H9 (cell line): ENCODE measurements at regions not wholly inside any gene's neighbourhood (a gene's known extent, or its start where the extent isn't known, plus 50 kb on each side); places are given as distances from the start of the nearest gene placed in this dataset.

Experiments used
- DNase-seq: peaks from one replicate; pipeline ENCODE4 v3.0.0-alpha.2; 2017
- H2AFZ ChIP-seq: one replicate; pipeline ENCODE4 v1.6.1; 2013; ENCODE audit warnings: mild to moderate bottlenecking, low read length, control low read depth, moderate library complexity
- H2AK5ac ChIP-seq: 2 replicates; pipeline ENCODE4 v1.6.1; 2013; ENCODE audit warnings: low read length, control low read depth, mixed read lengths; ENCODE audit not compliant: insufficient read length
- H2BK120ac ChIP-seq: one replicate; pipeline ENCODE4 v1.6.1; 2013; ENCODE audit warnings: low read depth, mild to moderate bottlenecking, low read length, control low read depth, inconsistent platforms; ENCODE audit not compliant: poor library complexity, severe bottlenecking
- H2BK12ac ChIP-seq: 2 replicates; pipeline ENCODE4 v1.6.1; 2013; ENCODE audit warnings: low read length, control low read depth, mixed read lengths, low read depth; ENCODE audit not compliant: insufficient read length
- H2BK15ac ChIP-seq: 2 replicates; pipeline ENCODE4 v1.6.1; 2013; ENCODE audit warnings: low read depth, low read length, control low read depth
- H2BK20ac ChIP-seq: one replicate; pipeline ENCODE4 v1.6.1; 2013; ENCODE audit warnings: low read depth, mild to moderate bottlenecking, low read length, control low read depth, inconsistent platforms; ENCODE audit not compliant: poor library complexity, severe bottlenecking
- H2BK5ac ChIP-seq: 2 replicates; pipeline ENCODE4 v1.6.1; 2013; ENCODE audit warnings: low read length, control low read depth, mixed read lengths; ENCODE audit not compliant: insufficient read length
- H3K14ac ChIP-seq: 2 replicates; pipeline ENCODE4 v1.6.1; 2013; ENCODE audit warnings: low read length, control low read depth; ENCODE audit not compliant: insufficient read depth
- H3K18ac ChIP-seq: 2 replicates; pipeline ENCODE4 v1.6.1; 2013; ENCODE audit warnings: low read depth, mild to moderate bottlenecking, mixed read lengths, low read length, control low read depth; ENCODE audit not compliant: insufficient read length
- H3K23ac ChIP-seq: 2 replicates; pipeline ENCODE4 v1.6.1; 2013; ENCODE audit warnings: low read length, control low read depth, mixed read lengths, low read depth; ENCODE audit not compliant: insufficient read length
- H3K23me2 ChIP-seq: 2 replicates; pipeline ENCODE4 v1.6.1; 2013; ENCODE audit warnings: low read depth, mild to moderate bottlenecking, mixed read lengths, low read length, control low read depth; ENCODE audit not compliant: insufficient read length, poor library complexity, severe bottlenecking
- H3K27ac ChIP-seq: 2 replicates; pipeline ENCODE4 v1.5.1; 2013; ENCODE audit warnings: low read length, control low read depth, mixed read lengths, low read depth; ENCODE audit not compliant: insufficient read length
- H3K27me3 ChIP-seq: 2 replicates; pipeline ENCODE4 v1.6.1; 2013; ENCODE audit warnings: low read length, control low read depth, inconsistent platforms; ENCODE audit not compliant: insufficient read depth
- H3K4ac ChIP-seq: 2 replicates; pipeline ENCODE4 v1.6.1; 2013; ENCODE audit warnings: low read depth, mild to moderate bottlenecking, control low read depth, inconsistent platforms, low read length, moderate library complexity
- H3K4me1 ChIP-seq: 2 replicates; pipeline ENCODE4 v1.6.1; 2013; ENCODE audit warnings: low read length, control low read depth, inconsistent platforms; ENCODE audit not compliant: insufficient read depth
- H3K4me2 ChIP-seq: 2 replicates; pipeline ENCODE4 v1.6.1; 2013; ENCODE audit warnings: low read length, control low read depth, mixed read lengths; ENCODE audit not compliant: insufficient read length, insufficient read depth
- H3K56ac ChIP-seq: 2 replicates; pipeline ENCODE4 v1.6.1; 2013; ENCODE audit warnings: low read depth, mild to moderate bottlenecking, mixed read lengths, low read length, control low read depth; ENCODE audit not compliant: insufficient read length
- H3K79me1 ChIP-seq: 2 replicates; pipeline ENCODE4 v1.6.1; 2013; ENCODE audit warnings: low read depth, mild to moderate bottlenecking, moderate library complexity, low read length, control low read depth, inconsistent platforms; ENCODE audit not compliant: insufficient read depth, poor library complexity, severe bottlenecking
- H3K79me2 ChIP-seq: 2 replicates; pipeline ENCODE4 v1.6.1; 2013; ENCODE audit warnings: low read length, control low read depth, inconsistent platforms; ENCODE audit not compliant: insufficient read depth
- H3K9ac ChIP-seq: 2 replicates; pipeline ENCODE4 v1.6.1; 2013; ENCODE audit warnings: low read length, control low read depth, mixed read lengths; ENCODE audit not compliant: insufficient read length; ENCODE audit errors: extremely low read depth
- H3K9me3 ChIP-seq: one replicate; pipeline ENCODE4 v1.6.1; 2013; ENCODE audit warnings: low read depth, low read length, inconsistent platforms; ENCODE audit not compliant: control insufficient read depth
- H3T11ph ChIP-seq: one replicate; pipeline ENCODE4 v1.6.1; 2013; ENCODE audit warnings: mild to moderate bottlenecking, low read length, control low read depth, inconsistent platforms
- H4K20me1 ChIP-seq: one replicate; pipeline ENCODE4 v1.6.1; 2013; ENCODE audit not compliant: control insufficient read depth, insufficient read length, insufficient read depth
- H4K5ac ChIP-seq: 2 replicates; pipeline ENCODE4 v1.6.1; 2013; ENCODE audit warnings: low read depth, mild to moderate bottlenecking, mixed read lengths, low read length, control low read depth; ENCODE audit not compliant: insufficient read length
- H4K8ac ChIP-seq: replicated peaks from 2 replicates; pipeline ENCODE4 v1.6.1; 2013; ENCODE audit warnings: low read length, control low read depth, mixed read lengths, low read depth; ENCODE audit not compliant: insufficient read length
- H4K91ac ChIP-seq: 2 replicates; pipeline ENCODE4 v1.6.1; 2013; ENCODE audit warnings: low read depth, mild to moderate bottlenecking, moderate library complexity, mixed read lengths, low read length, control low read depth; ENCODE audit not compliant: insufficient read length
- H3K27ac Mint-ChIP-seq, 3 experiments: 2 replicates in 2 of 3; 3 replicates in 1 of 3; pipeline ENCODE4 v1.8.0; 2020 to 2021; ENCODE audit warnings: mixed read lengths in 3 of 3, mild to moderate bottlenecking in 1 of 3, moderate library complexity in 1 of 3
- H3K27me3 Mint-ChIP-seq: 2 replicates; pipeline ENCODE4 v1.8.0; 2021; ENCODE audit warnings: low read depth, mild to moderate bottlenecking, moderate library complexity, mixed read lengths
- H3K36me3 Mint-ChIP-seq, 3 experiments: 2 replicates in 2 of 3; 3 replicates in 1 of 3; pipeline ENCODE4 v1.8.0; 2020 to 2021; ENCODE audit warnings: low read depth in 3 of 3, mixed read lengths in 3 of 3; ENCODE audit not compliant: insufficient read depth in 1 of 3
- H3K4me1 Mint-ChIP-seq, 2 experiments: 2 replicates each; pipeline ENCODE4 v1.8.0; 2020; ENCODE audit warnings: mixed read lengths in 2 of 2
- H3K4me3 Mint-ChIP-seq, 2 experiments: 2 replicates in 1 of 2; 3 replicates in 1 of 2; pipeline ENCODE4 v1.8.0; 2020 to 2021; ENCODE audit warnings: mild to moderate bottlenecking in 2 of 2, mixed read lengths in 2 of 2, moderate library complexity in 1 of 2
- H3K9me3 Mint-ChIP-seq, 2 experiments: 2 replicates in 1 of 2; 3 replicates in 1 of 2; pipeline ENCODE4 v1.8.0; 2020; ENCODE audit warnings: mild to moderate bottlenecking in 2 of 2, mixed read lengths in 2 of 2, moderate library complexity in 1 of 2
- CTCF ChIP-seq: fragments of 200-600 bp; sonication (generic); conservative IDR thresholded peaks from 3 replicates; pipeline ENCODE4 v1.8.0; 2021; ENCODE audit warnings: antibody characterized with exemption, mild to moderate bottlenecking
- WGBS: extraction: QIAGEN DNeasy Blood & Tissue Kit; methylation state at CpG from one replicate; pipeline ENCODE4 v1.1.7; 2013; ENCODE audit warnings: missing lambda C conversion rate, low lambda C conversion rate, mixed read lengths; ENCODE audit not compliant: insufficient read length; ENCODE audit errors: extremely low coverage; 5-methylcytosine and 5-hydroxymethylcytosine counted together

DNA sequence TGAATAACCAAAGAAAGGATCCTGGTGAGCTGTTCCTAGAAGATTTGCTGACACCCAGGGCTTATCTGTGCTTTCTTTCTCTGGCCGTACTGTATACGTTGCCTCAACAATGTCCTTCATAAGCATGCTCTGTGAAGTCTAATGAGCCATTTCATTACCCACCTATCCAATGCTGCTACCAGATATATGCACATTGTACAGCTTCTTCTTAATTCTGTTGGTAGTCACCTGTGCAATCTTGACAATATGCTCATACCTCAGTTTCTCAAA, 731.8 kb upstream of the NCAM2 start:
- Mint-ChIP-seq H3K9me3 (no peaks in the 10 kb centered on the region; a peak in 2 of 5 replicates), H3K27me3 (peaks cover 7% of the 10 kb centered on the region), H3K4me1 (peaks cover 3 to 19% of the 10 kb centered on the region in 2 experiments), H3K4me3 (no peak overlapping the region), H3K27ac (no peak overlapping the region), H3K36me3 (peaks cover 0 to 12% (median 0%) of the 10 kb centered on the region in 3 experiments; a peak in 3 of 7 replicates)
- Histone ChIP-seq H2BK120ac (no peak overlapping the region), H4K5ac (no peak overlapping the region), H3K4me1 (no peaks in the 10 kb centered on the region), H3K56ac (no peak overlapping the region), H4K91ac (no peak overlapping the region), H2AK5ac (no peak overlapping the region), H4K8ac (no peak overlapping the region), H3K27ac (no peak overlapping the region), H2BK12ac (no peak overlapping the region), H2BK20ac (no peak overlapping the region), H4K20me1 (no peaks in the 10 kb centered on the region), H3K4ac (no peak overlapping the region), H3K27me3 (no peaks in the 10 kb centered on the region), H3K4me2 (no peak overlapping the region), H3K79me1 (no peaks in the 10 kb centered on the region), H2BK15ac (no peak overlapping the region), H3T11ph (no peak overlapping the region), H2AFZ (no peak overlapping the region), H3K79me2 (no peaks in the 10 kb centered on the region), H3K9ac (no peak overlapping the region), H2BK5ac (no peak overlapping the region), H3K23me2 (no peaks in the 10 kb centered on the region), H3K14ac (no peak overlapping the region), H3K23ac (no peak overlapping the region), H3K18ac (no peak overlapping the region), H3K9me3 (no peaks in the 10 kb centered on the region)
- DNase-seq = no peak
- no peak for TF ChIP-seq CTCF
- WGBS = no CpG with 5 or more reads among the region's 2 CpGs
